ENCODE measurements at regions not wholly inside any gene's neighbourhood (a gene's known extent, or its start where the extent isn't known, plus 50 kb on each side); places are given as distances from the start of the nearest gene placed in this dataset.
"Not testable (repeated sequence)": the region's sequence is repeated elsewhere in the genome, so short reads cannot be mapped to it uniquely, and the experiment has no call there.

DNA sequence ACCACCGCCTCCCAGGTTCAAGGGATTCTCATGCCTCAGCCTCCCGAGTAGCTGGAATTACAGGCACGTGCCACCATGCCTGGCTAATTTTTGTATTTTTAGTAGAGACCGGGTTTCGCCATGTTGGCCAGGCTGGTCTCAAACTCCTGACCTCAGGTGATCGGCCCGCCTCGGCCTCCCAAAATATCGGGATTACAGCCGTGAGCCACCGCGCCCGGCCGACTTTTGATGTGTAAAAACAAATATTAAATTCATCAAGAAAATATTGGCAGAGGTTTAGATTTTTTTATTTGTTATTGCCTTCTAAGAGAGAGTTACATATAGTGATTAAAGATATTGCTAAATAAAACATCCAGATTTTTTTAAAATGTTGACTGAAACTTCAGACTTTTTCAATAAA, 390.8 kb upstream of the SLC10A2 start:
- ATAC-seq (ENCODE audit: low read depth); H4K20me1 ChIP-seq (ENCODE audit: insufficient read depth, low read length); H3K9me1 ChIP-seq (ENCODE audit: insufficient read depth, low read length); H3K23ac ChIP-seq (ENCODE audit: low read depth, low read length); H2BK20ac ChIP-seq (ENCODE audit: low read depth, low read length); H3K9ac ChIP-seq (ENCODE audit: low read depth, low read length); H3K18ac ChIP-seq (ENCODE audit: low read depth, low read length); H3K79me1 ChIP-seq (ENCODE audit: low read depth in 1 of 2, low read length in 2 of 2); in situ Hi-C loops (cut with MboI; ENCODE audit: low sequenced_read_pairs); H3K9me3 ChIP-seq (ENCODE audit: control insufficient read depth, insufficient read depth, low read length); dilution Hi-C loops (cut with HindIII; ENCODE audit: low sequenced_read_pairs, unreplicated experiment); CTCF ChIA-PET; DNase-seq; H2AK5ac ChIP-seq (ENCODE audit: low read depth, low read length); H2BK15ac ChIP-seq (ENCODE audit: low read depth, low read length); H3K4me2 ChIP-seq (ENCODE audit: low read depth, low read length); H2AK9ac ChIP-seq (replicated peaks; ENCODE audit: low read depth, low read length, poor library complexity); H2AFZ ChIP-seq (replicated peaks; ENCODE audit: low read length, poor library complexity); BruUV-seq (replicated peaks); H4K5ac ChIP-seq (ENCODE audit: low read depth, low read length); H2BK120ac ChIP-seq (ENCODE audit: low read depth, low read length); H3K14ac ChIP-seq (replicated peaks; ENCODE audit: low read depth, low read length); H3K4ac ChIP-seq (ENCODE audit: low read depth, low read length); POLR2A ChIA-PET (ENCODE audit: unreplicated experiment); H2BK5ac ChIP-seq (ENCODE audit: low read depth, low read length, poor library complexity, severe bottlenecking); H3K36me3 ChIP-seq (ENCODE audit: control insufficient read depth, insufficient read depth, low read length); H3K27me3 ChIP-seq (ENCODE audit: control insufficient read depth, insufficient read depth, low read length); H4K91ac ChIP-seq (ENCODE audit: insufficient read depth, low read depth, low read length); H3K56ac ChIP-seq (ENCODE audit: extremely low read depth, insufficient read depth, low read length); H4K8ac ChIP-seq (ENCODE audit: low read depth in 2 of 2, low read length in 2 of 2); H3K4me1 ChIP-seq (ENCODE audit: control insufficient read depth, insufficient read depth, low read length); H3K27ac ChIP-seq (ENCODE audit: insufficient read depth, low read length); intact Hi-C loops (cut with micrococcal nuclease); H3K4me3 ChIP-seq (ENCODE audit: insufficient read depth, low read depth, low read length): not testable (repeated sequence)
- whole genome bisulfite sequencing, 2 experiments (ENCODE audit: extremely low coverage in 2 of 2, insufficient read length in 1 of 2): no CpG with 5 or more reads among the region's 14 CpGs

Data from IMR-90 (cell line).